Spleen (tissue), 11 donors: ENCODE measurements at regions not wholly inside any gene's neighbourhood (a gene's known extent, or its start where the extent isn't known, plus 50 kb on each side); places are given as distances from the start of the nearest gene placed in this dataset.

Experiments
- DNase-seq: peaks from one replicate; pipeline ENCODE4 v3.0.0-alpha.2; 2020
- H3K27ac ChIP-seq, 8 donors: fragments of 200-600 bp; sonication (generic) in 7 of 8; 1 replicate in 4 of 8; 2 replicates in 4 of 8; pipeline versions ENCODE4 v1.5.0 to v1.8.0; 2016 to 2021; ENCODE audit warnings: inconsistent platforms in 4 of 8, mild to moderate bottlenecking in 4 of 8, moderate library complexity in 1 of 8
- H3K27me3 ChIP-seq, 7 donors: fragments of 200-600 bp; sonication (generic) in 6 of 7; replicated peaks in 1 of 7; 1 replicate in 4 of 7; 2 replicates in 3 of 7; pipeline versions ENCODE4 v1.5.0 to v1.8.0; 2016 to 2021; ENCODE audit warnings: inconsistent platforms in 3 of 7, mild to moderate bottlenecking in 1 of 7
- H3K36me3 ChIP-seq, 6 donors: fragments of 200-600 bp; sonication (generic) in 5 of 6; 1 replicate in 4 of 6; 2 replicates in 2 of 6; pipeline versions ENCODE4 v1.5.0 to v1.8.0; 2016 to 2021; ENCODE audit warnings: inconsistent platforms in 2 of 6
- H3K4me1 ChIP-seq, 6 donors: fragments of 200-600 bp; sonication (generic) in 5 of 6; 1 replicate in 3 of 6; 2 replicates in 3 of 6; pipeline versions ENCODE4 v1.5.0 to v1.8.0; 2016 to 2021; ENCODE audit warnings: inconsistent platforms in 3 of 6
- H3K4me3 ChIP-seq, 8 donors: fragments of 200-600 bp; sonication (generic) in 7 of 8; 1 replicate in 4 of 8; 2 replicates in 4 of 8; pipeline versions ENCODE4 v1.5.0 to v1.8.0; 2016 to 2021; ENCODE audit warnings: inconsistent platforms in 4 of 8, mild to moderate bottlenecking in 4 of 8, moderate library complexity in 2 of 8
- H3K9me3 ChIP-seq, 8 donors: fragments of 200-600 bp; sonication (generic) in 7 of 8; 1 replicate in 4 of 8; 2 replicates in 4 of 8; pipeline versions ENCODE4 v1.5.0 to v1.8.0; 2016 to 2021; ENCODE audit warnings: inconsistent platforms in 4 of 8
- POLR2A ChIP-seq, 3 donors: fragments of 450-650 bp; IDR thresholded peaks; one replicate each; pipeline ENCODE4 v1.5.1; 2017; ENCODE audit warnings: antibody characterized with exemption in 3 of 3, mild to moderate bottlenecking in 1 of 3
- POLR2AphosphoS5 ChIP-seq, 3 donors: sonication (generic); formaldehyde crosslinking; IDR thresholded peaks; one replicate each; pipeline ENCODE4 v1.5.1; 2017; ENCODE audit warnings: antibody characterized with exemption in 3 of 3
- WGBS, 5 donors: extraction: QIAGEN DNeasy Blood & Tissue Kit in 3 of 5; methylation state at CpG; one replicate each; pipeline versions ENCODE4 v1.1.5 to v1.1.7; 2013 to 2018; 5-methylcytosine and 5-hydroxymethylcytosine counted together
- intact Hi-C: fragments of 100-400 bp; cut with DNase I; formaldehyde crosslinking; loops from one replicate; pipeline ENCODE4 v1.15.0; 2023; ENCODE audit warnings: low total_unique reads
- TF ChIP-seq, protein P1 (sequence below), 11 experiments: fragments of 200-600 bp in 7 of 11; fragments of 450-650 bp in 4 of 11; sonication (generic) in 4 of 11; IDR thresholded peaks in 8 of 11; conservative IDR thresholded peaks in 3 of 11; 1 replicate in 7 of 11; 2 replicates in 4 of 11; pipeline versions ENCODE4 v1.4.0 to v1.8.0; 2016 to 2021; ENCODE audit warnings: antibody characterized with exemption in 11 of 11, inconsistent platforms in 4 of 11, mild to moderate bottlenecking in 1 of 11
- donor health status: healthy with polysubstance abuse.
- donor health status: DM: no; HTN: no; CAD: no; lungs with moderate emphysema.
- donor health status: DM: no; HTN: no; CAD: no.
- donor health status: Bipolar disorder and iron deficiency.
- donor health status: healthy.
- donor health status: DM: no; HTN: no; CAD: no.
- donor health status: DM: yes; HTN: yes; CAD: no.

DNA sequence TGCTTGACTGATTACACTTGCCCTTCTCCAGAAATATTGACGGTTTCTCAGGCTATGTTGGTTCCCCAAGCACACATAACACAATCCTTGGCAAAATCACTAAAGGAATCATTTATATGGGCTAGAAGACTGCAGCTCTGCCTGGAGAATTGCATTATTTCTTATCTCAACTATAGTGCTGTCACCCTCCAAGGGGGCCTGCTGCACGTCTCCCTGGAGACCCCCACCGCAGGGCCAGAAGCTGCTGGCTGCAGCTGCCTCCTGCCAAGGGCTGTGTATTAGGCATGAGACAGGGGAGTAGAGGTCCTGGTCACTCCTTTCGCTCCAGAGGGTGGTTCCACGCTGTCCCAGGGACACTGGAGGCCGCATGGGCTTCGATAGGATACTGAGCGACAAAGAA lies 76.6 kb downstream of the LRRC30 start:
- 89 to 98% (median 90%) methylated on average over 8 of the region's 8 CpGs for WGBS, 5 donors
- TF ChIP-seq, protein P1, sequence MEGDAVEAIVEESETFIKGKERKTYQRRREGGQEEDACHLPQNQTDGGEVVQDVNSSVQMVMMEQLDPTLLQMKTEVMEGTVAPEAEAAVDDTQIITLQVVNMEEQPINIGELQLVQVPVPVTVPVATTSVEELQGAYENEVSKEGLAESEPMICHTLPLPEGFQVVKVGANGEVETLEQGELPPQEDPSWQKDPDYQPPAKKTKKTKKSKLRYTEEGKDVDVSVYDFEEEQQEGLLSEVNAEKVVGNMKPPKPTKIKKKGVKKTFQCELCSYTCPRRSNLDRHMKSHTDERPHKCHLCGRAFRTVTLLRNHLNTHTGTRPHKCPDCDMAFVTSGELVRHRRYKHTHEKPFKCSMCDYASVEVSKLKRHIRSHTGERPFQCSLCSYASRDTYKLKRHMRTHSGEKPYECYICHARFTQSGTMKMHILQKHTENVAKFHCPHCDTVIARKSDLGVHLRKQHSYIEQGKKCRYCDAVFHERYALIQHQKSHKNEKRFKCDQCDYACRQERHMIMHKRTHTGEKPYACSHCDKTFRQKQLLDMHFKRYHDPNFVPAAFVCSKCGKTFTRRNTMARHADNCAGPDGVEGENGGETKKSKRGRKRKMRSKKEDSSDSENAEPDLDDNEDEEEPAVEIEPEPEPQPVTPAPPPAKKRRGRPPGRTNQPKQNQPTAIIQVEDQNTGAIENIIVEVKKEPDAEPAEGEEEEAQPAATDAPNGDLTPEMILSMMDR (IDR thresholded peaks at IDR 0.05 in 8 of 11, conservative IDR thresholded peaks at IDR 0.05 in 3 of 11), result no peak
- Histone ChIP-seq H3K36me3 (no peaks in the 10 kb centered on the region), H3K4me3 (no peak overlapping the region), H3K4me1 (no peaks in the 10 kb centered on the region), H3K9me3 (peaks cover 0 to 23% (median under 1%) of the 10 kb centered on the region in 8 donors), H3K27ac (no peak overlapping the region), H3K27me3 (no peaks in the 10 kb centered on the region)
- intact Hi-C loops, result no loop called here
- no peak for DNase-seq

DNA sequence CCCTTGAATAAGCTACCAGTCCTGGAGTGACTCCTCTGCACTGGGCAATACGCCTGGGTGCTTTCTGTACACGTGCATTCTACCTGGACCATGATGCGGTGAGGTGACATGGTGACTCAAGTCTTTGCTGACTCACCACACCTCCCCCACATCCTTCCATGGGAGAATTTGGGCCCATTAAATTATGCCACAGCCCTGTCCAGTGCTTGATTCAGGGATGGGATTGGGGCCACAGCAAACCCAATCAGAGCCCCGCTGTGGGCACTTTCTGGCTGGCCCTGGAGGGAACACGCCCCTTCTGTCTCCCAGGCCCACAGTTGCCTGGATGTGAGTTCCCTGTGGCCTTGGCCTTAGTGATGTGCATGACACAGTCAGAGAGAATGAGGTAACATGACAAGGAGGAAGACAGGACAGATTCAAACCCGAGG lies 86.9 kb downstream of the LRRC30 start:
- TF ChIP-seq POLR2A (IDR thresholded peaks at IDR 0.05) (no peak), POLR2AphosphoS5 (IDR thresholded peaks at IDR 0.05) (no peak)
- TF ChIP-seq, protein P1 (IDR thresholded peaks at IDR 0.05 in 8 of 11, conservative IDR thresholded peaks at IDR 0.05 in 3 of 11), result no peak
- intact Hi-C loops, result no loop called here
- WGBS, 5 donors, result 79 to 90% (median 84%) methylated on average over 5 to 6 of the region's 6 CpGs

DNA sequence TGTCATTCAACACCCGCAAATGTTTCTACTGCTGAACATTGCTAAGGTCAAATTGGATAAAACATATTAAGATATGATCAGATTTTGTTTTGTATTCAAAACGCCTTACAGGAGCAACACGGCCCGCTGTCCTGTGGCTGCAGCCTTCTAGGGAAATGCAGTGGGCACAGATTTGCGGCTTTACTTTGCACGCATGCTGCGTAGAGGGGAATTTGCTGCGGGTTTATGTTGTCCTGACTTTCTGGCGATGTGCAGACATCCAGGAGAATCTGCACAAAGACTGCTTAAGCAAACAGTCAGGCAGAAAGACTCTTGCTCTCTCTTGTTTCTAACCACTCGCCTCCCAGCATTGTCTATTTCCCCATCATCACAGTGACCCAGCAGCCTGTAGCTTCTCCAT lies 88.3 kb downstream of the LRRC30 start:
- intact Hi-C loops, result no loop called here
- H3K9me3 ChIP-seq, result peaks cover 0 to 4% (median 0%) of the 10 kb centered on the region in 8 donors
- DNase-seq, result no peak
- H3K36me3 ChIP-seq, result no peaks in the 10 kb centered on the region
- H3K27me3 ChIP-seq, result no peaks in the 10 kb centered on the region
- H3K4me1 ChIP-seq, result peaks cover 0 to 9% (median 3%) of the 10 kb centered on the region in 6 donors
- no peak overlapping the region for H3K27ac ChIP-seq
- TF ChIP-seq POLR2A (IDR thresholded peaks at IDR 0.05), result no peak
- TF ChIP-seq, protein P1 (IDR thresholded peaks at IDR 0.05 in 8 of 11, conservative IDR thresholded peaks at IDR 0.05 in 3 of 11), result no peak
- no peak for TF ChIP-seq POLR2AphosphoS5 (IDR thresholded peaks at IDR 0.05)
- no peak overlapping the region for H3K4me3 ChIP-seq
- 92 to 97% (median 94%) methylated on average over 10 of the region's 10 CpGs for WGBS, 5 donors

More for the DNA sequence above, 86.9 kb downstream of the LRRC30 start:
- Histone ChIP-seq H3K4me3 (no peak overlapping the region), H3K9me3 (peaks cover 0 to 15% (median 4%) of the 10 kb centered on the region in 8 donors), H3K27me3 (no peaks in the 10 kb centered on the region), H3K36me3 (no peaks in the 10 kb centered on the region), H3K27ac (no peak overlapping the region), H3K4me1 (no peaks in the 10 kb centered on the region)
- no peak for DNase-seq

DNA sequence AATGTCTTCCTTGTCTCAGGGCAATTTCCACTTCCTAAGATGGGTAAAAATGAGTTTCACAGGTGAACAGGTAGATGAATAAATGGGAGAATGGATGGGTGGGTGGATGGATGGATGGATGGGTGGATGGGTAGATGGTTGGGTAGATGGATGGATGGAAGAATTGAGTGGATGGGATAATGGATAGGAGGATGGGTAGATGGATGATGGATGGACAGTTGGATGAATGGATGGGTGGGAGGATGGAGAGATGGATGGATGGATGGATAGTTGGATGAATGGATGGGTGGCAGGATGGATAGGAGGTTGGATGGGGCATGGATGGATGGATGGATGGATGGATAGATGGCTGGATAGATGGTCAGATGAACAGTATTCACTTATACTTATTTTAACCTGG lies 90.9 kb downstream of the LRRC30 start:
- no peaks in the 10 kb centered on the region for H3K9me3 ChIP-seq
- TF ChIP-seq, protein P1 (IDR thresholded peaks at IDR 0.05 in 8 of 11, conservative IDR thresholded peaks at IDR 0.05 in 3 of 11), result no peak
- no peak for TF ChIP-seq POLR2AphosphoS5 (IDR thresholded peaks at IDR 0.05)
- no peak for DNase-seq
- H3K4me3 ChIP-seq, result no peak overlapping the region
- peaks cover 2 to 21% (median 6%) of the 10 kb centered on the region in 6 donors for H3K4me1 ChIP-seq
- H3K27ac ChIP-seq, result no peak overlapping the region
- H3K27me3 ChIP-seq, result no peaks in the 10 kb centered on the region
- no peaks in the 10 kb centered on the region for H3K36me3 ChIP-seq
- intact Hi-C loops, result no loop called here
